Activated T-cell treated with anti-CD3 and anti-CD28 coated beads, Interleukin-2, amount 50 U/mL, for 24 hours (primary cell): ENCODE measurements at regions not wholly inside any gene's neighbourhood (a gene's known extent, or its start where the extent isn't known, plus 50 kb on each side); places are given as distances from the start of the nearest gene placed in this dataset.

ENCODE experiments used
- DNase-seq: peaks from one replicate; pipeline ENCODE4 v3.0.0-alpha.2; 2020
- H3K27ac Mint-ChIP-seq: 2 replicates; pipeline ENCODE4 v1.8.0; 2020; ENCODE audit warnings: mild to moderate bottlenecking, mixed read lengths
- H3K27me3 Mint-ChIP-seq: 2 replicates; pipeline ENCODE4 v1.8.0; 2020; ENCODE audit warnings: mixed read lengths
- H3K36me3 Mint-ChIP-seq: 2 replicates; pipeline ENCODE4 v1.8.0; 2020; ENCODE audit warnings: low read depth, mixed read lengths
- H3K4me1 Mint-ChIP-seq: 2 replicates; pipeline ENCODE4 v1.8.0; 2020; ENCODE audit warnings: low read depth, mixed read lengths
- H3K4me3 Mint-ChIP-seq: 2 replicates; pipeline ENCODE4 v1.8.0; 2020; ENCODE audit warnings: mild to moderate bottlenecking, moderate library complexity, mixed read lengths
- H3K9me3 Mint-ChIP-seq: 2 replicates; pipeline ENCODE4 v1.8.0; 2020; ENCODE audit warnings: mixed read lengths

GRCh38 chr11:130801333-130802122 is 114.8 kb downstream of the SNX19 start:
- no peaks in the 10 kb centered on the region for H3K36me3 Mint-ChIP-seq
- H3K4me3 Mint-ChIP-seq, result no peak overlapping the region
- H3K27ac Mint-ChIP-seq, result no peak overlapping the region
- H3K9me3 Mint-ChIP-seq, result peaks cover 2% of the 10 kb centered on the region
- H3K4me1 Mint-ChIP-seq, result no peaks in the 10 kb centered on the region
- peaks cover 4% of the 10 kb centered on the region for H3K27me3 Mint-ChIP-seq
- DNase-seq, result no peak

GRCh38 chr11:130802567-130802966 is 113.7 kb downstream of the SNX19 start:
- H3K4me3 Mint-ChIP-seq, result no peak overlapping the region

GRCh38 chr11:130804306-130805076 is 111.8 kb downstream of the SNX19 start:
- H3K9me3 Mint-ChIP-seq, result no peaks in the 10 kb centered on the region
- no peaks in the 10 kb centered on the region for H3K4me1 Mint-ChIP-seq
- H3K27me3 Mint-ChIP-seq, result peaks cover 4% of the 10 kb centered on the region
- no peak for DNase-seq
- no peaks in the 10 kb centered on the region for H3K36me3 Mint-ChIP-seq
- no peak overlapping the region for H3K4me3 Mint-ChIP-seq
- no peak overlapping the region for H3K27ac Mint-ChIP-seq

More at GRCh38 chr11:130802567-130802966, 113.7 kb downstream of the SNX19 start:
- Mint-ChIP-seq H3K27ac (no peak overlapping the region), H3K4me1 (no peaks in the 10 kb centered on the region), H3K36me3 (no peaks in the 10 kb centered on the region), H3K27me3 (peaks cover 4% of the 10 kb centered on the region), H3K9me3 (peaks cover 2% of the 10 kb centered on the region)
- no peak for DNase-seq

GRCh38 chr11:130806746-130807145 is 109.5 kb downstream of the SNX19 start:
- H3K27me3 Mint-ChIP-seq, result peaks cover 4% of the 10 kb centered on the region
- no peaks in the 10 kb centered on the region for H3K36me3 Mint-ChIP-seq
- H3K4me1 Mint-ChIP-seq, result no peaks in the 10 kb centered on the region
- H3K27ac Mint-ChIP-seq, result no peak overlapping the region
- no peaks in the 10 kb centered on the region for H3K9me3 Mint-ChIP-seq
- DNase-seq, result no peak
- no peak overlapping the region for H3K4me3 Mint-ChIP-seq

GRCh38 chr11:130808541-130808940 is 107.7 kb downstream of the SNX19 start:
- Mint-ChIP-seq H3K4me3 (no peak overlapping the region), H3K27me3 (peaks cover 12% of the 10 kb centered on the region), H3K27ac (no peak overlapping the region), H3K36me3 (no peaks in the 10 kb centered on the region), H3K4me1 (no peaks in the 10 kb centered on the region), H3K9me3 (no peaks in the 10 kb centered on the region)
- no peak for DNase-seq

- no peaks in the 10 kb centered on the region for H3K36me3 Mint-ChIP-seq
- no peak overlapping the region for H3K4me3 Mint-ChIP-seq
- peaks cover 28% of the 10 kb centered on the region for H3K27me3 Mint-ChIP-seq
- no peak overlapping the region for H3K27ac Mint-ChIP-seq
- H3K4me1 Mint-ChIP-seq, result no peaks in the 10 kb centered on the region
- DNase-seq, result no peak
- H3K9me3 Mint-ChIP-seq, result no peaks in the 10 kb centered on the region
Measured at GRCh38 chr11:130813196-130813595, 103.1 kb downstream of the SNX19 start.

- no peaks in the 10 kb centered on the region for H3K4me1 Mint-ChIP-seq
- no peak for DNase-seq
- peaks cover 28% of the 10 kb centered on the region for H3K27me3 Mint-ChIP-seq
- no peak overlapping the region for H3K4me3 Mint-ChIP-seq
- H3K27ac Mint-ChIP-seq, result no peak overlapping the region
- no peaks in the 10 kb centered on the region for H3K9me3 Mint-ChIP-seq
- H3K36me3 Mint-ChIP-seq, result no peaks in the 10 kb centered on the region
Measured at GRCh38 chr11:130813638-130814037, 102.6 kb downstream of the SNX19 start.

- no peaks in the 10 kb centered on the region for H3K9me3 Mint-ChIP-seq
- no peaks in the 10 kb centered on the region for H3K4me1 Mint-ChIP-seq
- H3K27me3 Mint-ChIP-seq, result peaks cover 28% of the 10 kb centered on the region
- no peaks in the 10 kb centered on the region for H3K36me3 Mint-ChIP-seq
- no peak overlapping the region for H3K27ac Mint-ChIP-seq
- no peak overlapping the region for H3K4me3 Mint-ChIP-seq
- DNase-seq, result no peak
Measured at GRCh38 chr11:130814440-130815096, 101.7 kb downstream of the SNX19 start.

GRCh38 chr11:130815097-130815802 is 101.0 kb downstream of the SNX19 start:
- H3K36me3 Mint-ChIP-seq, result no peaks in the 10 kb centered on the region
- DNase-seq, result no peak

GRCh38 chr11:130815956-130816355 is 100.3 kb downstream of the SNX19 start:
- no peaks in the 10 kb centered on the region for H3K4me1 Mint-ChIP-seq
- no peaks in the 10 kb centered on the region for H3K9me3 Mint-ChIP-seq
- no peak for DNase-seq
- no peaks in the 10 kb centered on the region for H3K36me3 Mint-ChIP-seq
- no peak overlapping the region for H3K4me3 Mint-ChIP-seq
- no peak overlapping the region for H3K27ac Mint-ChIP-seq
- H3K27me3 Mint-ChIP-seq, result peaks cover 30% of the 10 kb centered on the region

More at GRCh38 chr11:130815097-130815802, 101.0 kb downstream of the SNX19 start:
- Mint-ChIP-seq H3K9me3 (no peaks in the 10 kb centered on the region), H3K27ac (no peak overlapping the region), H3K4me3 (no peak overlapping the region), H3K27me3 (peaks cover 29% of the 10 kb centered on the region), H3K4me1 (no peaks in the 10 kb centered on the region)

GRCh38 chr11:130816546-130817329 is 99.5 kb downstream of the SNX19 start:
- peaks cover 30% of the 10 kb centered on the region for H3K27me3 Mint-ChIP-seq

GRCh38 chr11:130817330-130817944 is 98.8 kb downstream of the SNX19 start:
- H3K4me3 Mint-ChIP-seq, result no peak overlapping the region
- no peaks in the 10 kb centered on the region for H3K4me1 Mint-ChIP-seq
- peaks cover 27% of the 10 kb centered on the region for H3K27me3 Mint-ChIP-seq
- no peaks in the 10 kb centered on the region for H3K9me3 Mint-ChIP-seq
- no peak overlapping the region for H3K27ac Mint-ChIP-seq
- no peaks in the 10 kb centered on the region for H3K36me3 Mint-ChIP-seq
- DNase-seq, result no peak

More at GRCh38 chr11:130816546-130817329, 99.5 kb downstream of the SNX19 start:
- H3K4me1 Mint-ChIP-seq, result no peaks in the 10 kb centered on the region
- DNase-seq, result no peak
- H3K36me3 Mint-ChIP-seq, result no peaks in the 10 kb centered on the region
- no peaks in the 10 kb centered on the region for H3K9me3 Mint-ChIP-seq
- H3K27ac Mint-ChIP-seq, result no peak overlapping the region
- H3K4me3 Mint-ChIP-seq, result no peak overlapping the region

GRCh38 chr11:130819625-130820024 is 96.7 kb downstream of the SNX19 start:
- peaks cover 20% of the 10 kb centered on the region for H3K27me3 Mint-ChIP-seq
- no peak for DNase-seq
- H3K27ac Mint-ChIP-seq, result no peak overlapping the region
- no peaks in the 10 kb centered on the region for H3K4me1 Mint-ChIP-seq
- H3K4me3 Mint-ChIP-seq, result no peak overlapping the region
- no peaks in the 10 kb centered on the region for H3K36me3 Mint-ChIP-seq
- H3K9me3 Mint-ChIP-seq, result no peaks in the 10 kb centered on the region
